Kidney capillary endothelial cell (primary cell): ENCODE measurements at regions not wholly inside any gene's neighbourhood (a gene's known extent, or its start where the extent isn't known, plus 50 kb on each side); places are given as distances from the start of the nearest gene placed in this dataset.
A peak's percentile ranks its signal among the peaks of the same experiment; 100 is the strongest.

Source experiments
- DNase-seq: peaks from one replicate; pipeline ENCODE4 v3.0.0-alpha.2; 2018; ENCODE audit warnings: low spot score

- no peak for DNase-seq
These were observed 80.4 kb upstream of the NRP1 start for GRCh38 chr10:33414841-33415240.

DNA sequence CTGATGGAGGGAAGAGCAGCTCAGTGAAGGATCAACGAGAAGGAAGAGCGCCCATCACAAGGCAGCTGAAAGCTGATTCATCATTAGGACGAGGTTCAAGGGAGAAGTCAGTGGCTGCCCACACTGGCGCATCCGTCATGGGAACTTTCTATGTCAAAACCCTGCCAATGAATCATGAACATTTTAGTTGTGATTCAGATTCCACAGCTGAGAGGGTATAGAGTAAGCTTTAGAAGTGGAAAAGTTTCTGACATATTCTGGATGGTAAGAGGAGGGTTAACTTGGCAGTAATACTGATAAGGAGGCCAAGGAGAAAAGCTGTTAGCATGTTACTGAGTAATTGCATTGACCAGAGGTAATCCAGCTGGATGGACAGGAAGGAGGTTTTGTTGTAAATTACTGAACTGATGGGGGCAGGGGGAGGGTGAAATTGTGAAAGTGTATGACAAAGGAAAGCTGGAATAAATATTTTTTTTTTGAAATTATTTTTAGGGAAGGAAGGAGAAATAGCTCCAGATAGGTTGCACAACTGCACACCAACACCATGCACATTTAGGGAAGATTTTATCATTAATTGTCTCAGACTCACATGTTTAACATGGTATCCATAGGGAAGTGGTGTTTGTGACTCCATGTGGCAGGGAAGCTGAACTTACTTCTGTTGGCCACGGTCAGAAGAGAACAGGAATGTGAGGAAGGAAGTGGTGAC is 78.3 kb upstream of the NRP1 start:
- DNase-seq = peak; percentile 2

DNA sequence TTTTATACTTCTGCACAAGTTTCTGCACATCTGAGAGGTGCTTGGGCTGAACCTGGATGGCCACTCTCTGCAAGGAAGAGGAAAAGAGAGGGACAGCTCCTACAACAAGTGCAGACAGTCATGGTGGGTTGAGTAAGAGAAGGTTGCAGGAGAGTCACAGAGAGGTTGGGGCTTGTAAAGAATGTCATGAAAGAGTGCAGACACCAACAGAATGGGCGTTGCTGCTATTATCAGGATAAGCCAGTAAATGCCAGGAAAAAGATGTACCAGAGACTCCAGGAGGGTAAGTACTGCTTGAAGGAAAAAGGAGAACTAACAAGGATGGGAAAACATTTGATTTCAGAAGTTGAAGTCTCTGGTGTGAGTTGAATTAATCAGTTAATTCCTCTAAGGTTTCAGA is 77.8 kb upstream of the NRP1 start:
- no peak for DNase-seq

GRCh38 chr10:33410860-33411234 is 76.4 kb upstream of the NRP1 start:
- DNase-seq = no peak

DNA sequence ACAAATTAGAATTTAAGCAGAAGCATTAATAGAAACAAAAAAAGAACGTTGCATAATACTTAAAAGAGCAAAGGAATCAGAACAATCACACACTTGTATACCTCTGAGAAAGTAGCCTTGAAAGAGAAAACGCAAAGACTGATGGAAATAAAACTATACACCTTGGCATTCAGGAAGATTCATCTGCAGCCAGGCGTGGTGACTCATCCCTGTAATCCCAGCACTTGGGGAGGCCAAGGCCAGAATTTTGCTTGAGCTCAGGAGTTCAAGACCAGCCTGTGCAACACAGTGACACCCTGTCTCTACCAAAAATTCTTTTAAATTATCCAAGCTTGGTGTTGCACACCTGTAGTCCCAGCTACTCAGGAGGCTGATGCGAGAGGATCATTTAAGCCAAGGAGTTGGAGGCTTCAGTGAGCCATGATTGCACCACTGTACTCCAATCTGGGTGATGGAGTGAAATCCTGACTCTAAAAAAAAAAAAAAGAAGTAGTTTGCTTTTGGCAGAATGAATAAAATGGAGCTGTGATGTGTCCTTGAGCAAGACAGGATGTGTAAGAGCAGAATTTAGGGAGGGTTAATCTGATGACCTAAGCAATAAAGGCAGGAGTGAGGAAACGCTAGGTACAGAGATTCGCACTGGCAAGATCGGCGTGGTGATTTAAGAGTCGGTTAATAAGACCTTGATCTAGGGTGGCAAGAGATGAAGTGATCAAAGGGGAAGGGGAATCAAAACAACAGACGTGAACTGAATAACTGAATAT is 75.8 kb upstream of the NRP1 start:
- DNase-seq = no peak

DNA sequence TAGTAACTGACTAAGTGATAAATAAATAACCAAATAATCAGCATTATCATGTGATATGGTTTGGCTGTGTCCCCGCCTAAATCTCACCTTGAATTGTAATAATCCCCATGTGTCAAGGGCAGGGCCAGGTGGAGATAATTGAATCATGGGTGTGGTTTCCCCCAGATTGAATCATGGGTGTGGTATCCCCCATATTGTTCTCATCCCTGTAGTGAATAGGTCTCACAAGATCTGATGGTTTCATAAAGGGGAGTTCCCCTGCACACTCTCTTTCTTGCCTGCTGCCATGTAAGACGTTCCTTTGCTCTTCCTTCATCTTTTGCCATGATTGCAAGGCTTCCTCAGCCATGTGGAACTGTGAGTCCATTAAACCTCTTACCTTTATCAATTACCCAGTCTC is 72.1 kb upstream of the NRP1 start:
- no peak for DNase-seq

DNA sequence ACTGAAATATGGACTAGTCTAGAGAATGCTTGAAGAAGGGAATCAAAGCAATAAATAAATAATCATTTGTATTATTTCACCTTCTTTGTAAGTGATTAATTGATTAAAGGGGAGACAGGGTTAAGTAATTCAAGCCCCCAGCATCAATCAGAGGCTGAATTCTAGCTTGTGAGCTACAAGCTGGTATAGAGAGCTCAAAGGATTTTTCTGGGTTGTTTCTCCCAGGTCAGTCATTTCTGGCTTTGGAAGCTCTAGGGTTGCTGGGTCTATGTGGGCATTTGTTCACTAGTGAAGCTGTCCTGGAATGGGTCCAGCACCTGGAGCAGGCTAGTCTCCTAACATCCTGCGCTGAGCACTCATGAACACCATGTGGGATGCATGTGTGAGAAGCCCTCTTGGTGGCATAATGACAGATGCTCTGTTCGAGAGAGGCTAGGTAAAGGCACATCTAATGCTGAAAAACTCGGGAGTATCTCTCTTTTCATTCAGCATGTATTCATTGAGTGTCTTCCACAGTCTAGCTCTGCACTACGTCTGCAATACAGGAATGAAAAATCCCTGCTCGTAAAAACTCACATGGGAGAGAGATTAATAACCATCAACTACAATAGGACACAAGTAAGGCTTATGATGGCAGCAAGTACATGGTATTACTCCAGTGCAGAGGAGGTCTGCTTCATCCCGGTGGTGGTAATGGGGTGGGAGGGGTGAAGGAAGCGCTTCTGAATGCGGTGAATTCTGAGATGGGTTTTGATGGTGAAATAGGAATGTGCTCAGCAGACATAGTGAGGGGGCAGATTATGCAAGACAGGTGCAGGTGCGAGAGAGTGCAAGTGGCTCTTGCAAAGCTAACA is 68.0 kb upstream of the NRP1 start:
- DNase-seq = no peak

DNA sequence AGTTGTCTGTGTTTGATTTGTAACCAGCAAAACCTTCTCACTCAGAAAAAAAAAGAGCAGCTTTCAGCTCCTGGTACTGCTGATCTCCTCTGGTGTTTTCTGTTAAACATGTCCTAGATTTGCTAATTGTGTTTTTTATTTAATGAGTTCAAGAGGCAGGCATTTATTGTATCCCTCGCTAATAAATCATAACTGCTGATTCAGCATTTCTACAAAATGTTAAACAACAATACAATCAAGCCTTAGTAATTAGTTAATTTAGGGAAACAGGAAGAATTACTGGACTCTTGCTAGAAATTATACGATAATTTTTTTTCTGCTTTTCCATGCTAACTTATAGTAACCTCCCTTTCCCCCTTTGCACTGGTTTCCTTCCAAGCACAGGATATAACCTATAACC is 66.8 kb upstream of the NRP1 start:
- DNase-seq = no peak

DNA sequence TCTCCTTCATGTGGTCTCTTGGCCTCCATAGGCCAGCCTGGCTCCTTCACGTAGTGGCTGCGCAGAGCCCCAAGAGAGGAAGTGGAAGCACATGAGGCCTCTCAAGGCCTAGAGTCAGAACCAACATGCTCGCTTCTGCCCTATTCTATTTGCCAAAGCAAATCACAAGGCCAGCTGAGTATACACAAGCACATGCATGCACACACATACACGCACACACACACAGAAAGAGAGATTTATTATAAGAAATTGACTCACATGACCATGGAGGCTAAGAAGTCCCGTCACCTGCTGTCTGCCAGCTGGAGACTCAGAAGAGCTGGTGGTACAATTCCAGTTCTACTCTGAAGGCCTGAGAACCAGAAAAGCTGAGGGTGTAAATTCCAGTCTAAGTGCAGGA is 64.3 kb upstream of the NRP1 start:
- no peak for DNase-seq

DNA sequence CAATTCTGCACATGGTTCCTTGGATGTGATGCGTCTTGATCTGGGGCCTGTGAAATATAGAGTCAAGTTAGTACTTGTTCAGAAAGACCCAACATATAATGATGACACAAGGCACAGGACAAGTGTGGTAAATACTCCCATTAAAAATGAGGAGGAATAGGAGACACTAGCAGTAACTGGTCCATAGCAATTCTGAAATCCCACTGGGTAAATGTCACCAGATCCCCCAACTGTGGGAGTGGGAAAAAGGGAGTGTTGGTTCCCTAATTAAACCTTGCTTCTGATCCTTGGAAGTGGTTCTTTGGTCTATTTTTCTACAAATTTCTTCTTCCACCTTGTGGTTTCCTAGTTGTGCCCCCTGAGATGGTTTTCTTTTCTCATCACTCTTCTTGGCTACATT is 62.5 kb upstream of the NRP1 start:
- no peak for DNase-seq

DNA sequence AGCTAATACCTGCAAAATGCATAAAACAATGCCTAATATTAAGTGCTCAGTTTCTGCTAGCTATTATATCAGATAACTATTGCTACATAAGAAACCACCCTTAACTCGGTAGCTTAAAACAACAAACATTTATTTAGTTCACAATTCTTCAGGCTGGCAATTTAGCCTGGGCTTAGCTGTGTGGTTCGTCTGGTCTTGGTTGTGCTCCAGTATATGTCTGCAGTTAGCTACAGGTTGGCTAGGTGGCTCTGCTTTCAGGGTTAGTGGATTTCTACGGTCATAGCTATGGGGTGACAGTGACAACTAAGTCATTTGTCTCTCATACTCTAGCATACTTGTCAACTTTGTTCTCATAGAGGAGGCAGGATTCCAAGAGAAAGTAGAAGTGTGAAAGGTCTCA is 61.8 kb upstream of the NRP1 start:
- DNase-seq = no peak

- no peak for DNase-seq
These were observed 60.7 kb upstream of the NRP1 start for GRCh38 chr10:33395201-33395600.

GRCh38 chr10:33392706-33393105 is 58.2 kb upstream of the NRP1 start:
- no peak for DNase-seq

- no peak for DNase-seq
These were observed 57.4 kb upstream of the NRP1 start for GRCh38 chr10:33391611-33392465.

DNA sequence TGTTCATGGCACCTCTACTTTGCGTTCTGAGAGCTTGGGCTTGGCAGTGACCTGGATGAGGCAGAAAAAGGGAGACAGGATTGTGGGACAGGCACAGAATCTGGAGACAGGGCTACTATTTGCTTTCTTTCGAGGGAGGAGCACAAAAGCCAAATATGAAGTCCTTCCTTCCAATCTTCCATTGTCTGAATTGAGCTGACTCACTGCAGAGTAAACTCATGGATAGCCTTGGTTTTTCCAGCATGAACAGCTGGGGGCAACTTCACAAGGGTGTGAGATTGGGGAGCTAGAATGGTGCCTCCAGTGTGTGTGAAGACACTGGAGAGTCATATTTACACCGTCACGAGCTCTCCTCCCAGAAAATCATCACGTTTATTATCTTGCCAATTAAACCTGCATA is 55.6 kb upstream of the NRP1 start:
- DNase-seq = no peak

DNA sequence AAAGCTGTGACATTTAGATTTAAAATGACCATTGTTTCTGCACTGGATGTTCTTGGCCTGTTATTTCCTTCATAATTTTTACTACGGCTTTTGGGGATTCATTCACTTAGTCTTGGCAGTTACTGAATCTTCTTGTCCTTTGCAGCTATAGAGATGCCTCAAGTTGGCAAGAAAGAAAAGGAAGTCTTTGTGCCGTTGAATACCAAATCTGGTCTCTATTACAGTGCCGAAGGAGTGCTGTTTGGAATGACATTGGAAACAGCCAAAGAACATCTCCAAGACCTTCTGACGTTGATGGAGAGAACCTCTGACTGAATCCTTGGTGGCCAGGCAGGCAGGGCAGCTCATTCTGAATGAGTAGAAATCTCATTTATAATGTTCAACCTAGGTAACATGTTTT is 54.3 kb upstream of the NRP1 start:
- no peak for DNase-seq

DNA sequence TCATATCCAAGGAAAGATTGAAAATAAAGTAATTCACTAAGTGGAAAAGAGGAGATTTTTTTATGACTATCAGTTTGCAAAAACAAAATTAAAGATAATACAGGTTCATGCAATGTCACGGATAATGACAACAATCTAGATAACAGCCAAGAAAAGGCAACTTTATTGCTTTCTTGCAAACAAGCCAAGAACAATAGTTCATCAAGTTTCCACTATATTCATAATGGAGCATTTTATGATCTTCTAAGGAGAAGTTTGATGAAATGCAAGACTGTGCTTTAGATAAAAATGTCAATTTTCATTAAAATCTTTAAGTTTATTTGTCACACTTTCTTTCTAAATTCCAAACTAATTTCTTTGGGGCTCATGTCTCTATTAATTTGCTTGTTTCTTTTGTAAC is 53.9 kb upstream of the NRP1 start:
- no peak for DNase-seq

- no peak for DNase-seq
These were observed 53.3 kb upstream of the NRP1 start for GRCh38 chr10:33387720-33388119.

DNA sequence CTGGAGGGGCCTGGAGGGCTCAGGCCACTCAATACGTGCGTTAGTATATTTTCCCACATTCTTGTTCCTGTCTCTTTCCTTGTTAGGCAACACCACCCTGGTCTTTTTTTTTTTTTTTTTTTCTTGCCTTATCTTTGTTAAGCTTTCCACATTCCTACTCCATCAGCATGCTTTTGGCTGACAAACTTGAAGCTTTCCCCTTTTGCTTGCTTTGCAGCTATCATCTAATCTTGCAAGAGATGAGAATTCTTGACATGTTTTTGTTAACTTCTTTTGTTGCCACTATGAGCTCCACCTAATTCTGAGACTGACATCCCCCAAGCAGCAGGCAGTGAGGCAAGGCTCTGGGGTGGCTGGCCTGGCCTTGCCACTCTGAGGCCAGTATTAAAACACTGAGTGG is 52.5 kb upstream of the NRP1 start:
- no peak for DNase-seq

- DNase-seq = no peak
These were observed 51.2 kb upstream of the NRP1 start for GRCh38 chr10:33385686-33386085.

DNA sequence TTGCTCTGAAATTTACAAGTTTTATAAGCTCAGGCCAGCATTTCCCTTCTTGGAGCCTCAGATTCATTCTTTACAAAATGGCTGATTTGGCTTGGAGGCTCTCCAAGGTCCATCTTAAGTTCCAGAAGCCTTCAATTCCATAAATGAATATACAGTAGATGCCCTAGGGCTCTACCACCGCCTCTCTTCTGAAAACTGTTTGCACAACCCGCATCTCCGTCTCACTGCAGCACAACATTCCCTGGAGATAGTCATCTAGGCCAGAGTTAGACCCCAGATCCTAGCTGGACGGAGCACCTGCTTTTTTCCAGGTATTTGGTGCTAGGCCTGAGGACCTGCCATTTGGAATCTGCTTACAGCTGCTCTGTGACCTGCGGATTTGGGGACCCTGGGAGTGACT is 50.5 kb upstream of the NRP1 start:
- no peak for DNase-seq
